H1 (cell line): ENCODE measurements at regions not wholly inside any gene's neighbourhood (a gene's known extent, or its start where the extent isn't known, plus 50 kb on each side); places are given as distances from the start of the nearest gene placed in this dataset.

Experiments used
- CBX8 ChIP-seq: fragments of 300-800, 300-1000 bp; sonication (generic); IDR thresholded peaks from 2 replicates; pipeline ENCODE4 v1.7.1; 2016; ENCODE audit warnings: low read depth, low read length, borderline replicate concordance
- CTCF ChIP-seq, 3 experiments: IDR thresholded peaks; 1 replicate in 2 of 3; 2 replicates in 1 of 3; pipeline versions ENCODE4 v1.5.1 to v1.6.1; 2011; ENCODE audit warnings: low read length in 3 of 3, mild to moderate bottlenecking in 3 of 3, inconsistent platforms in 2 of 3, low read depth in 1 of 3, moderate library complexity in 1 of 3; ENCODE audit not compliant: insufficient read depth in 1 of 3; ENCODE audit errors: control extremely low read depth in 1 of 3
- EP300 ChIP-seq, 2 experiments: IDR thresholded peaks; 1 replicate in 1 of 2; 2 replicates in 1 of 2; pipeline ENCODE4 v1.6.1; 2011 to 2012; ENCODE audit warnings: low read depth in 2 of 2, low read length in 2 of 2, mild to moderate bottlenecking in 2 of 2, borderline replicate concordance in 1 of 2, inconsistent platforms in 1 of 2, moderate library complexity in 1 of 2
- EZH2 ChIP-seq: fragments of 200-600 bp; sonication (generic); IDR thresholded peaks from 2 replicates; pipeline ENCODE4 v1.7.1; 2012; ENCODE audit warnings: low read depth, mild to moderate bottlenecking, moderate library complexity, low read length, inconsistent platforms; ENCODE audit not compliant: severe bottlenecking
- POLR2A ChIP-seq, 2 experiments: IDR thresholded peaks; 1 replicate in 1 of 2; 2 replicates in 1 of 2; pipeline ENCODE4 v1.6.1; 2011; ENCODE audit warnings: low read depth in 2 of 2, low read length in 2 of 2, mild to moderate bottlenecking in 2 of 2; ENCODE audit errors: control extremely low read depth in 1 of 2
- RFX5 ChIP-seq: IDR thresholded peaks from 2 replicates; pipeline ENCODE4 v1.6.1; 2011; ENCODE audit warnings: low read depth, low read length, improper control_type of control experiment, borderline replicate concordance
- YY1 ChIP-seq: IDR thresholded peaks from 2 replicates; pipeline ENCODE4 v1.6.1; 2011; ENCODE audit warnings: low read depth, mild to moderate bottlenecking, low read length

GRCh38 chr11:97498891-97499290 is 1109.1 kb downstream of the JRKL start:
- TF ChIP-seq RFX5 (no peak), CBX8 (no peak), POLR2A (IDR thresholded peaks at IDR 0.05; ENCODE audit: control extremely low read depth in 1 of 2, low read depth in 2 of 2, low read length in 2 of 2) (no peak), EZH2 (no peak), EP300 (IDR thresholded peaks at IDR 0.05; ENCODE audit: borderline replicate concordance in 1 of 2, low read depth in 2 of 2, low read length in 2 of 2) (no peak), YY1 (no peak), CTCF (IDR thresholded peaks at IDR 0.05; ENCODE audit: control extremely low read depth in 1 of 3, insufficient read depth in 1 of 3, low read depth in 1 of 3, low read length in 3 of 3) (no peak)
